ENCODE measurements at regions not wholly inside any gene's neighbourhood (a gene's known extent, or its start where the extent isn't known, plus 50 kb on each side); places are given as distances from the start of the nearest gene placed in this dataset.

GRCh38 chr14:100416081-100416680 lies 93.0 kb downstream of the SLC25A47 start:
- H3K79me2 ChIP-seq (ENCODE audit: insufficient read depth, low read depth): no peaks in the 10 kb centered on the region
- no peaks in the 10 kb centered on the region for H3K27me3 ChIP-seq (ENCODE audit: insufficient read depth, low read depth)
- no peaks in the 10 kb centered on the region for H3K4me1 ChIP-seq (ENCODE audit: low read depth, poor library complexity, severe bottlenecking)
- H4K20me1 ChIP-seq (ENCODE audit: insufficient read depth): no peaks in the 10 kb centered on the region
- no peak for TF ChIP-seq CTCF (conservative IDR thresholded peaks at IDR 0.05; ENCODE audit: low read depth, low read length)
- no peak overlapping the region for H3K9ac ChIP-seq
- H3K4me2 ChIP-seq: no peak overlapping the region
- no peak overlapping the region for H3K4me3 ChIP-seq (IDR thresholded peaks at IDR 0.05; ENCODE audit: insufficient read depth, low read depth, low read length)
- H3K27ac ChIP-seq: no peak overlapping the region
- H2AFZ ChIP-seq (ENCODE audit: low read depth): no peak overlapping the region
- no peaks in the 10 kb centered on the region for H3K36me3 ChIP-seq (ENCODE audit: insufficient read depth)

GRCh38 chr14:100416921-100417860 lies 94.1 kb downstream of the SLC25A47 start:
- H3K27me3 ChIP-seq (ENCODE audit: insufficient read depth, low read depth): no peaks in the 10 kb centered on the region
- no peaks in the 10 kb centered on the region for H3K79me2 ChIP-seq (ENCODE audit: insufficient read depth, low read depth)
- no peak overlapping the region for H3K9ac ChIP-seq
- no peaks in the 10 kb centered on the region for H3K36me3 ChIP-seq (ENCODE audit: insufficient read depth)
- H3K4me1 ChIP-seq (ENCODE audit: low read depth, poor library complexity, severe bottlenecking): no peaks in the 10 kb centered on the region
- no peak for TF ChIP-seq CTCF (conservative IDR thresholded peaks at IDR 0.05; ENCODE audit: low read depth, low read length)
- no peaks in the 10 kb centered on the region for H4K20me1 ChIP-seq (ENCODE audit: insufficient read depth)
- no peak overlapping the region for H3K4me3 ChIP-seq (IDR thresholded peaks at IDR 0.05; ENCODE audit: insufficient read depth, low read depth, low read length)
- no peak overlapping the region for H3K4me2 ChIP-seq
- H2AFZ ChIP-seq (ENCODE audit: low read depth): no peak overlapping the region
- no peak overlapping the region for H3K27ac ChIP-seq

- no peak overlapping the region for H3K9ac ChIP-seq
- no peaks in the 10 kb centered on the region for H4K20me1 ChIP-seq (ENCODE audit: insufficient read depth)
- H3K4me3 ChIP-seq (IDR thresholded peaks at IDR 0.05; ENCODE audit: insufficient read depth, low read depth, low read length): no peak overlapping the region
- no peaks in the 10 kb centered on the region for H3K4me1 ChIP-seq (ENCODE audit: low read depth, poor library complexity, severe bottlenecking)
- H3K27me3 ChIP-seq (ENCODE audit: insufficient read depth, low read depth): no peaks in the 10 kb centered on the region
- no peak overlapping the region for H2AFZ ChIP-seq (ENCODE audit: low read depth)
- no peaks in the 10 kb centered on the region for H3K79me2 ChIP-seq (ENCODE audit: insufficient read depth, low read depth)
- H3K4me2 ChIP-seq: no peak overlapping the region
- no peak for TF ChIP-seq CTCF (conservative IDR thresholded peaks at IDR 0.05; ENCODE audit: low read depth, low read length)
- H3K27ac ChIP-seq: no peak overlapping the region
- no peaks in the 10 kb centered on the region for H3K36me3 ChIP-seq (ENCODE audit: insufficient read depth)
Observed at GRCh38 chr14:100419856-100420255, 96.7 kb downstream of the SLC25A47 start.

- H3K4me3 ChIP-seq (IDR thresholded peaks at IDR 0.05; ENCODE audit: insufficient read depth, low read depth, low read length): no peak overlapping the region
- H3K27ac ChIP-seq: no peak overlapping the region
- H3K9ac ChIP-seq: no peak overlapping the region
- no peaks in the 10 kb centered on the region for H4K20me1 ChIP-seq (ENCODE audit: insufficient read depth)
- H3K36me3 ChIP-seq (ENCODE audit: insufficient read depth): no peaks in the 10 kb centered on the region
- no peaks in the 10 kb centered on the region for H3K79me2 ChIP-seq (ENCODE audit: insufficient read depth, low read depth)
- no peak overlapping the region for H3K4me2 ChIP-seq
- no peaks in the 10 kb centered on the region for H3K27me3 ChIP-seq (ENCODE audit: insufficient read depth, low read depth)
- no peak overlapping the region for H2AFZ ChIP-seq (ENCODE audit: low read depth)
- no peaks in the 10 kb centered on the region for H3K4me1 ChIP-seq (ENCODE audit: low read depth, poor library complexity, severe bottlenecking)
- TF ChIP-seq CTCF (conservative IDR thresholded peaks at IDR 0.05; ENCODE audit: low read depth, low read length): no peak
Observed at GRCh38 chr14:100421756-100422470, 98.8 kb downstream of the SLC25A47 start.

Data from KMS-11 (cell line).